H9 (cell line): ENCODE measurements at regions not wholly inside any gene's neighbourhood (a gene's known extent, or its start where the extent isn't known, plus 50 kb on each side); places are given as distances from the start of the nearest gene placed in this dataset.

Experiments used
- DNase-seq: peaks from one replicate; pipeline ENCODE4 v3.0.0-alpha.2; 2017
- H2AFZ ChIP-seq: one replicate; pipeline ENCODE4 v1.6.1; 2013; ENCODE audit warnings: mild to moderate bottlenecking, low read length, control low read depth, moderate library complexity
- H2AK5ac ChIP-seq: 2 replicates; pipeline ENCODE4 v1.6.1; 2013; ENCODE audit warnings: low read length, control low read depth, mixed read lengths; ENCODE audit not compliant: insufficient read length
- H2BK120ac ChIP-seq: one replicate; pipeline ENCODE4 v1.6.1; 2013; ENCODE audit warnings: low read depth, mild to moderate bottlenecking, low read length, control low read depth, inconsistent platforms; ENCODE audit not compliant: poor library complexity, severe bottlenecking
- H2BK12ac ChIP-seq: 2 replicates; pipeline ENCODE4 v1.6.1; 2013; ENCODE audit warnings: low read length, control low read depth, mixed read lengths, low read depth; ENCODE audit not compliant: insufficient read length
- H2BK15ac ChIP-seq: 2 replicates; pipeline ENCODE4 v1.6.1; 2013; ENCODE audit warnings: low read depth, low read length, control low read depth
- H2BK20ac ChIP-seq: one replicate; pipeline ENCODE4 v1.6.1; 2013; ENCODE audit warnings: low read depth, mild to moderate bottlenecking, low read length, control low read depth, inconsistent platforms; ENCODE audit not compliant: poor library complexity, severe bottlenecking
- H2BK5ac ChIP-seq: 2 replicates; pipeline ENCODE4 v1.6.1; 2013; ENCODE audit warnings: low read length, control low read depth, mixed read lengths; ENCODE audit not compliant: insufficient read length
- H3K14ac ChIP-seq: 2 replicates; pipeline ENCODE4 v1.6.1; 2013; ENCODE audit warnings: low read length, control low read depth; ENCODE audit not compliant: insufficient read depth
- H3K18ac ChIP-seq: 2 replicates; pipeline ENCODE4 v1.6.1; 2013; ENCODE audit warnings: low read depth, mild to moderate bottlenecking, mixed read lengths, low read length, control low read depth; ENCODE audit not compliant: insufficient read length
- H3K23ac ChIP-seq: 2 replicates; pipeline ENCODE4 v1.6.1; 2013; ENCODE audit warnings: low read length, control low read depth, mixed read lengths, low read depth; ENCODE audit not compliant: insufficient read length
- H3K23me2 ChIP-seq: 2 replicates; pipeline ENCODE4 v1.6.1; 2013; ENCODE audit warnings: low read depth, mild to moderate bottlenecking, mixed read lengths, low read length, control low read depth; ENCODE audit not compliant: insufficient read length, poor library complexity, severe bottlenecking
- H3K27ac ChIP-seq: 2 replicates; pipeline ENCODE4 v1.5.1; 2013; ENCODE audit warnings: low read length, control low read depth, mixed read lengths, low read depth; ENCODE audit not compliant: insufficient read length
- H3K27me3 ChIP-seq: 2 replicates; pipeline ENCODE4 v1.6.1; 2013; ENCODE audit warnings: low read length, control low read depth, inconsistent platforms; ENCODE audit not compliant: insufficient read depth
- H3K4ac ChIP-seq: 2 replicates; pipeline ENCODE4 v1.6.1; 2013; ENCODE audit warnings: low read depth, mild to moderate bottlenecking, control low read depth, inconsistent platforms, low read length, moderate library complexity
- H3K4me1 ChIP-seq: 2 replicates; pipeline ENCODE4 v1.6.1; 2013; ENCODE audit warnings: low read length, control low read depth, inconsistent platforms; ENCODE audit not compliant: insufficient read depth
- H3K4me2 ChIP-seq: 2 replicates; pipeline ENCODE4 v1.6.1; 2013; ENCODE audit warnings: low read length, control low read depth, mixed read lengths; ENCODE audit not compliant: insufficient read length, insufficient read depth
- H3K56ac ChIP-seq: 2 replicates; pipeline ENCODE4 v1.6.1; 2013; ENCODE audit warnings: low read depth, mild to moderate bottlenecking, mixed read lengths, low read length, control low read depth; ENCODE audit not compliant: insufficient read length
- H3K79me1 ChIP-seq: 2 replicates; pipeline ENCODE4 v1.6.1; 2013; ENCODE audit warnings: low read depth, mild to moderate bottlenecking, moderate library complexity, low read length, control low read depth, inconsistent platforms; ENCODE audit not compliant: insufficient read depth, poor library complexity, severe bottlenecking
- H3K79me2 ChIP-seq: 2 replicates; pipeline ENCODE4 v1.6.1; 2013; ENCODE audit warnings: low read length, control low read depth, inconsistent platforms; ENCODE audit not compliant: insufficient read depth
- H3K9ac ChIP-seq: 2 replicates; pipeline ENCODE4 v1.6.1; 2013; ENCODE audit warnings: low read length, control low read depth, mixed read lengths; ENCODE audit not compliant: insufficient read length; ENCODE audit errors: extremely low read depth
- H3K9me3 ChIP-seq: one replicate; pipeline ENCODE4 v1.6.1; 2013; ENCODE audit warnings: low read depth, low read length, inconsistent platforms; ENCODE audit not compliant: control insufficient read depth
- H3T11ph ChIP-seq: one replicate; pipeline ENCODE4 v1.6.1; 2013; ENCODE audit warnings: mild to moderate bottlenecking, low read length, control low read depth, inconsistent platforms
- H4K20me1 ChIP-seq: one replicate; pipeline ENCODE4 v1.6.1; 2013; ENCODE audit not compliant: control insufficient read depth, insufficient read length, insufficient read depth
- H4K5ac ChIP-seq: 2 replicates; pipeline ENCODE4 v1.6.1; 2013; ENCODE audit warnings: low read depth, mild to moderate bottlenecking, mixed read lengths, low read length, control low read depth; ENCODE audit not compliant: insufficient read length
- H4K8ac ChIP-seq: replicated peaks from 2 replicates; pipeline ENCODE4 v1.6.1; 2013; ENCODE audit warnings: low read length, control low read depth, mixed read lengths, low read depth; ENCODE audit not compliant: insufficient read length
- H4K91ac ChIP-seq: 2 replicates; pipeline ENCODE4 v1.6.1; 2013; ENCODE audit warnings: low read depth, mild to moderate bottlenecking, moderate library complexity, mixed read lengths, low read length, control low read depth; ENCODE audit not compliant: insufficient read length
- H3K27ac Mint-ChIP-seq, 3 experiments: 2 replicates in 2 of 3; 3 replicates in 1 of 3; pipeline ENCODE4 v1.8.0; 2020 to 2021; ENCODE audit warnings: mixed read lengths in 3 of 3, mild to moderate bottlenecking in 1 of 3, moderate library complexity in 1 of 3
- H3K27me3 Mint-ChIP-seq: 2 replicates; pipeline ENCODE4 v1.8.0; 2021; ENCODE audit warnings: low read depth, mild to moderate bottlenecking, moderate library complexity, mixed read lengths
- H3K36me3 Mint-ChIP-seq, 3 experiments: 2 replicates in 2 of 3; 3 replicates in 1 of 3; pipeline ENCODE4 v1.8.0; 2020 to 2021; ENCODE audit warnings: low read depth in 3 of 3, mixed read lengths in 3 of 3; ENCODE audit not compliant: insufficient read depth in 1 of 3
- H3K4me1 Mint-ChIP-seq, 2 experiments: 2 replicates each; pipeline ENCODE4 v1.8.0; 2020; ENCODE audit warnings: mixed read lengths in 2 of 2
- H3K4me3 Mint-ChIP-seq, 2 experiments: 2 replicates in 1 of 2; 3 replicates in 1 of 2; pipeline ENCODE4 v1.8.0; 2020 to 2021; ENCODE audit warnings: mild to moderate bottlenecking in 2 of 2, mixed read lengths in 2 of 2, moderate library complexity in 1 of 2
- H3K9me3 Mint-ChIP-seq, 2 experiments: 2 replicates in 1 of 2; 3 replicates in 1 of 2; pipeline ENCODE4 v1.8.0; 2020; ENCODE audit warnings: mild to moderate bottlenecking in 2 of 2, mixed read lengths in 2 of 2, moderate library complexity in 1 of 2
- CTCF ChIP-seq: fragments of 200-600 bp; sonication (generic); conservative IDR thresholded peaks from 3 replicates; pipeline ENCODE4 v1.8.0; 2021; ENCODE audit warnings: antibody characterized with exemption, mild to moderate bottlenecking
- WGBS: extraction: QIAGEN DNeasy Blood & Tissue Kit; methylation state at CpG from one replicate; pipeline ENCODE4 v1.1.7; 2013; ENCODE audit warnings: missing lambda C conversion rate, low lambda C conversion rate, mixed read lengths; ENCODE audit not compliant: insufficient read length; ENCODE audit errors: extremely low coverage; 5-methylcytosine and 5-hydroxymethylcytosine counted together

GRCh38 chr1:201740670-201741111 is 88.3 kb upstream of the IPO9 start:
- no peak overlapping the region for H2BK12ac ChIP-seq
- H3K79me1 ChIP-seq, result no peaks in the 10 kb centered on the region
- H2AFZ ChIP-seq, result no peak overlapping the region
- peaks cover 21% of the 10 kb centered on the region for H3K23me2 ChIP-seq
- peak overlapping the region; percentile 20 for H3K9ac ChIP-seq
- peaks cover 32% of the 10 kb centered on the region for H3K4me1 ChIP-seq
- no peak overlapping the region for H4K8ac ChIP-seq
- H2BK120ac ChIP-seq, result no peak overlapping the region
- no peak overlapping the region for H2BK20ac ChIP-seq
- no peak for DNase-seq
- Mint-ChIP-seq H3K36me3 (no peaks in the 10 kb centered on the region; a peak in 3 of 7 replicates), H3K27ac (peak overlapping the region in 2 of 3 experiments; percentile 93 to 96; a peak in 4 of 7 replicates), H3K4me3 (peak overlapping the region; percentile 91 to 95), H3K4me1 (peaks cover 59 to 71% of the 10 kb centered on the region in 2 experiments), H3K27me3 (peaks cover 13% of the 10 kb centered on the region), H3K9me3 (no peaks in the 10 kb centered on the region)
- H3K4me2 ChIP-seq, result peak overlapping the region; percentile 87
- H3K27me3 ChIP-seq, result no peaks in the 10 kb centered on the region; the same call in 1 of the 2 replicates
- no peak overlapping the region for H4K5ac ChIP-seq
- no peak overlapping the region for H4K91ac ChIP-seq
- no peak overlapping the region for H3K4ac ChIP-seq
- peak overlapping the region; percentile 5 for H3K18ac ChIP-seq
- no peak for TF ChIP-seq CTCF
- no peak overlapping the region for H3K56ac ChIP-seq
- no peak overlapping the region for H2AK5ac ChIP-seq
- no CpG with 5 or more reads among the region's 9 CpGs for WGBS
- no peak overlapping the region for H3K27ac ChIP-seq
- H3K79me2 ChIP-seq, result no peaks in the 10 kb centered on the region; the same call in 1 of the 2 replicates
- H3T11ph ChIP-seq, result no peak overlapping the region
- no peak overlapping the region for H2BK5ac ChIP-seq
- no peaks in the 10 kb centered on the region for H4K20me1 ChIP-seq
- H3K23ac ChIP-seq, result no peak overlapping the region
- no peak overlapping the region for H3K14ac ChIP-seq
- H2BK15ac ChIP-seq, result no peak overlapping the region
- H3K9me3 ChIP-seq, result no peaks in the 10 kb centered on the region
